DND-41 (cell line): ENCODE measurements at regions not wholly inside any gene's neighbourhood (a gene's known extent, or its start where the extent isn't known, plus 50 kb on each side); places are given as distances from the start of the nearest gene placed in this dataset.

ENCODE experiments used
- CTCF ChIP-seq: IDR thresholded peaks from 2 replicates; pipeline ENCODE4 v1.5.1; 2012; ENCODE audit warnings: borderline replicate concordance, low read length, moderate library complexity, mild to moderate bottlenecking; ENCODE audit not compliant: poor library complexity, severe bottlenecking; ENCODE audit errors: extremely low read depth
- EZH2 ChIP-seq: IDR thresholded peaks from 3 replicates; pipeline ENCODE4 v1.6.1; 2012; ENCODE audit warnings: borderline replicate concordance, low read depth, mild to moderate bottlenecking, moderate library complexity, low read length, inconsistent platforms; ENCODE audit not compliant: severe bottlenecking

GRCh38 chr6:139743664-139744437 is 369.4 kb upstream of the CITED2 start:
- TF ChIP-seq CTCF (no peak), EZH2 (no peak)
